Endothelial cell (in vitro differentiated cells): ENCODE measurements at regions not wholly inside any gene's neighbourhood (a gene's known extent, or its start where the extent isn't known, plus 50 kb on each side); places are given as distances from the start of the nearest gene placed in this dataset.
"Not testable (repeated sequence)": the region's sequence is repeated elsewhere in the genome, so short reads cannot be mapped to it uniquely, and the experiment has no call there.

Experiments
- DNase-seq: peaks from one replicate; pipeline ENCODE4 v3.0.0; 2021; ENCODE audit warnings: low spot score
- H3K27ac Mint-ChIP-seq: one replicate; pipeline ENCODE4 v1.8.0; 2021; ENCODE audit warnings: mixed read lengths, inconsistent platforms; ENCODE audit not compliant: unreplicated experiment
- H3K27me3 Mint-ChIP-seq: one replicate; pipeline ENCODE4 v1.8.0; 2021; ENCODE audit warnings: mild to moderate bottlenecking, moderate library complexity, mixed read lengths, inconsistent platforms; ENCODE audit not compliant: unreplicated experiment
- H3K36me3 Mint-ChIP-seq: one replicate; pipeline ENCODE4 v1.8.0; 2021; ENCODE audit warnings: mild to moderate bottlenecking, low read depth, mixed read lengths, inconsistent platforms; ENCODE audit not compliant: unreplicated experiment
- H3K4me1 Mint-ChIP-seq: one replicate; pipeline ENCODE4 v1.8.0; 2021; ENCODE audit warnings: mild to moderate bottlenecking, mixed read lengths, inconsistent platforms; ENCODE audit not compliant: unreplicated experiment
- H3K4me3 Mint-ChIP-seq: one replicate; pipeline ENCODE4 v1.8.0; 2021; ENCODE audit warnings: mild to moderate bottlenecking, mixed read lengths, inconsistent platforms; ENCODE audit not compliant: unreplicated experiment
- H3K9me3 Mint-ChIP-seq: one replicate; pipeline ENCODE4 v1.8.0; 2021; ENCODE audit warnings: mixed read lengths, inconsistent platforms; ENCODE audit not compliant: unreplicated experiment
- CTCF ChIP-seq: fragments of 200-600 bp; sonication (generic); IDR thresholded peaks from one replicate; pipeline ENCODE4 v1.5.0; 2021; ENCODE audit warnings: antibody characterized with exemption; ENCODE audit not compliant: unreplicated experiment

GRCh38 chr12:100083308-100083707 lies 59.4 kb downstream of the BLTP3B start:
- Mint-ChIP-seq H3K4me3 (no peak overlapping the region), H3K4me1 (no peaks in the 10 kb centered on the region), H3K27ac (no peak overlapping the region), H3K9me3 (peaks cover 7% of the 10 kb centered on the region), H3K36me3 (peaks cover 38% of the 10 kb centered on the region), H3K27me3 (peaks cover 6% of the 10 kb centered on the region)
- DNase-seq, result no peak
- TF ChIP-seq CTCF, result no peak

GRCh38 chr12:100078777-100079176 lies 63.9 kb downstream of the BLTP3B start:
- not testable (repeated sequence) for H3K9me3 Mint-ChIP-seq, H3K27me3 Mint-ChIP-seq, H3K27ac Mint-ChIP-seq, DNase-seq, H3K4me1 Mint-ChIP-seq
- H3K4me3 Mint-ChIP-seq, result peak overlapping the region; percentile 8
- H3K36me3 Mint-ChIP-seq, result peaks cover 38% of the 10 kb centered on the region

GRCh38 chr12:100077367-100077766 lies 65.3 kb downstream of the BLTP3B start:
- H3K4me1 Mint-ChIP-seq, result no peaks in the 10 kb centered on the region
- H3K9me3 Mint-ChIP-seq, result peaks cover 7% of the 10 kb centered on the region
- H3K4me3 Mint-ChIP-seq, result no peak overlapping the region
- peaks cover 37% of the 10 kb centered on the region for H3K36me3 Mint-ChIP-seq
- no peak for DNase-seq
- peaks cover 6% of the 10 kb centered on the region for H3K27me3 Mint-ChIP-seq
- TF ChIP-seq CTCF, result no peak
- no peak overlapping the region for H3K27ac Mint-ChIP-seq

- Mint-ChIP-seq H3K4me1 (no peaks in the 10 kb centered on the region), H3K9me3 (peaks cover 7% of the 10 kb centered on the region), H3K27me3 (peaks cover 3% of the 10 kb centered on the region), H3K36me3 (peaks cover 22% of the 10 kb centered on the region), H3K4me3 (no peak overlapping the region), H3K27ac (no peak overlapping the region)
- no peak for TF ChIP-seq CTCF
- DNase-seq, result no peak
These were observed 67.1 kb downstream of the BLTP3B start for GRCh38 chr12:100075598-100075997.

- Mint-ChIP-seq H3K4me3 (no peak overlapping the region), H3K9me3 (no peaks in the 10 kb centered on the region), H3K36me3 (peaks cover 44% of the 10 kb centered on the region), H3K4me1 (no peaks in the 10 kb centered on the region), H3K27me3 (no peaks in the 10 kb centered on the region), H3K27ac (no peak overlapping the region)
- DNase-seq, result no peak
- no peak for TF ChIP-seq CTCF
These were observed 72.9 kb downstream of the BLTP3B start for GRCh38 chr12:100069795-100070194.

- no peaks in the 10 kb centered on the region for H3K9me3 Mint-ChIP-seq
- no peak for TF ChIP-seq CTCF
- no peak overlapping the region for H3K4me3 Mint-ChIP-seq
- no peaks in the 10 kb centered on the region for H3K27me3 Mint-ChIP-seq
- no peak overlapping the region for H3K27ac Mint-ChIP-seq
- no peak for DNase-seq
- peaks cover 49% of the 10 kb centered on the region for H3K36me3 Mint-ChIP-seq
- H3K4me1 Mint-ChIP-seq, result no peaks in the 10 kb centered on the region
These were observed 74.4 kb downstream of the BLTP3B start for GRCh38 chr12:100068305-100068704.
